LNCAP (cell line): ENCODE measurements at regions not wholly inside any gene's neighbourhood (a gene's known extent, or its start where the extent isn't known, plus 50 kb on each side); places are given as distances from the start of the nearest gene placed in this dataset.

ENCODE experiments used
- CTCF ChIP-seq: fragments of 450-650 bp; IDR thresholded peaks from 2 replicates; pipeline ENCODE4 v1.5.1; 2017; ENCODE audit warnings: mild to moderate bottlenecking

DNA sequence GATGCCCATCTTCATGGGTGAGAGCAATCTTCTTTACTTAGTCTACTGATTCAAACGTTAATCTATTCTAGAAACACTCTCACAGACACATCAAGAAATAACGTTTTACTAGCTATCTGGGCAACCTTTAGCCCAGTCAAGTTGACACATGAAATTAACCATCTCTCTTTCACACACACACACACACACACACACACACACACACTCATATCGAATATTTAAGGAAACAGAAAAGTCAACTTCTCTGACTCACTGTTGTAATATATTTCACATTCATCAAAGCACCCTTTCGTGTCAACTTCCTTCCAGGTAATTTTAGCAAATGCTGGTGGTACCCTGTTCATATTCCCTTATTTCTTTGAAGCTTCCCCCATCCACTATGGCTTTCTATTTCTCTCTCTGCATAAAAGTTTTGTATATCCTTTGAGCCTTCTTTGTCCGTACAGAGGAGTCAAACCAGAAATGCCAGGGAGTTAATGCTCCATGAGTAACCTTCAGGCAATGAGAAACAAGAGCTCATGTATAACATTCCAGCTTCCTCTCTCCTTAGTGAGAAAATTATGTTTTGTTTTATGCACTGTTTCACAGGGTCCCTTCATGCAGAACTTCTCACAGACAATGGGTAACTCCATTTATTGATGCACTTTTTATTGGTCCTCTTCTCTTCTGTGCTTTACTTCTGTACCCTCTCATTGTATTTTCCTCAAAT lies 335.5 kb upstream of the CBLB start:
- TF ChIP-seq CTCF, result no peak

DNA sequence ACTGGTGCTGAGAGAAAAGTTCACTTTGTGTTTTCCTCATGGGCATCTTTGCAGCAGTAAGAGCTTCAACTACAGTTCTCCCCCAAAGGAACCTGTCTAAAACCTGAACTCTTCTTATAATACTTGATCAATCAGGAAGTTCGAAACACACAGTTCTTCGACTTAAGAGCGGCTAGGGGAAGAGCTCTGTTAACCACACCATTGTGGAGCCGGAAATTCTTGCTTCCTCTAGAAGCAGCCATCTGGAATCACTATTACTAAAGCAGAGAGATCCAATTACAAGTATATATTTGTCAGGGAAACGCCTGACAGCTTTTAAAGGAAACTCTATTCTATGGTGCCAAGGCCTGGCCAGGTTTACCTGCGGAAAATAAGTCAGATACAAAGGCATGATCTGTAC lies 337.3 kb upstream of the CBLB start:
- TF ChIP-seq CTCF, result no peak

GRCh38 chr3:106206613-106207012 lies 337.8 kb upstream of the CBLB start:
- no peak for TF ChIP-seq CTCF

DNA sequence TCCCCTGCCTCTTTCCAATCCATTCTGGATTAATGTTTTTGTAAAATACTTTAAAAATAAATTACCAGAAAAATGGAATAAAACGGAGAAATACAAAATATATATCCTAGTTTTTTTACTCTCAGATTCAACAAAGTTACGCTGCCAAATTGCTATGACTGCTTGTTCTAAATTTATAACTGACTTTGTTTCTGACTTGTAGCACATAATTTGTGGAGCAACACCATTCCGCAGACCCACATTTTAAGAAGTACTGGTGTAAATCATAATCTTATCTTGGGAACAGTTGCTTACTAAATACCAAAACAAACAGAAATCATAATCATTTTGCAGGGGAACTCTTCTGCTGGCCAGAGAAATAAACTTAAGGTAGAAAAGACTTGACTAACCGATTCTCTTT lies 339.4 kb upstream of the CBLB start:
- no peak for TF ChIP-seq CTCF

- TF ChIP-seq CTCF, result peak; percentile 72
These were observed 340.2 kb upstream of the CBLB start for GRCh38 chr3:106208967-106209366.

DNA sequence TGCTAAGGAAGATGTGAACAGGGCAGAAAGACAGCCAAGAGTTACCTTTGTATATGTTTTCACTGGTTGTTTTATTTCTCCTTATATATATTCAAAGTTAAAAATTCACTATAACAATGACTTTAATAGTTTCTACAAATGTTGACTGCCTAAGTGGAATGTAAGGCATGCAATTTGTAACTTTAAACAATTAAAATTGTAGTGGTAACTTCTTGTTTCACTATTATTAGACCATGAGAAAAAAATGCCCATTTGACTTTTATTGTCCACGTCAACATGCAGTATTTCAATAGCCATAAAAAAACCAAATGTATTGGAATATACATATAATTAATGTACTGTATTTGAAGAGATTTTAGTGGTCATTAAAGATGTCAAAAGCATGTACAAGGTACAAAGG lies 340.7 kb upstream of the CBLB start:
- TF ChIP-seq CTCF, result no peak

GRCh38 chr3:106210923-106211322 lies 342.1 kb upstream of the CBLB start:
- no peak for TF ChIP-seq CTCF

- no peak for TF ChIP-seq CTCF
These were observed 343.9 kb upstream of the CBLB start for GRCh38 chr3:106212665-106213222.
